K562 (cell line): ENCODE measurements at regions not wholly inside any gene's neighbourhood (a gene's known extent, or its start where the extent isn't known, plus 50 kb on each side); places are given as distances from the start of the nearest gene placed in this dataset.

Experiments used
- ATAC-seq: fragments of 200-7000 bp; cut with Tn5 transposase; 3 replicates; pipeline ENCODE4 v1.9.1; 2020; ENCODE audit warnings: moderate library complexity
- BruUV-seq: library from RNA; stranded (reverse); fragments of 400-500 nt; replicated peaks from 2 replicates; lab custom pipeline; 2021; lab: Mats Ljungman, UMichigan
- CTCF ChIA-PET: fragments of 300-600 bp; formaldehyde crosslinking; extraction: SDS; loops from one replicate; lab custom pipeline; 2021; ENCODE audit warnings: low intra/inter-chr PET ratio; lab: Yijun Ruan, JAX
- POLR2A ChIA-PET: fragments of 300-600, 350-650 bp; sonication (Branson Sonifier 250); formaldehyde crosslinking; extraction: SDS; loops from one replicate; lab custom pipeline; 2021; ENCODE audit warnings: antibody characterized with exemption, inconsistent platforms; lab: Yijun Ruan, JAX
- DNase-seq, 4 experiments: peaks; one replicate each; pipeline versions ENCODE4 v3.0.0 to v3.0.0-alpha.2; 2011 to 2018; ENCODE audit warnings: low spot score in 3 of 4, mixed read lengths in 3 of 4; ENCODE audit errors: extremely low read depth in 1 of 4
- FAIRE-seq: peaks from 2 replicates; lab custom pipeline; 2011; peaks lifted over from hg19 to GRCh38; lab: Jason Lieb, UNC
- H2AFZ ChIP-seq: 2 replicates; pipeline ENCODE4 v1.6.0; 2011; ENCODE audit warnings: low read depth, low read length, control low read depth, inconsistent platforms
- H3K27ac ChIP-seq: fragments of 200-600 bp; 3 replicates; pipeline ENCODE4 v1.8.0; 2011; ENCODE audit warnings: low read depth, mild to moderate bottlenecking, control low read depth, inconsistent platforms, low read length, moderate library complexity, mixed read lengths; ENCODE audit errors: extremely low read depth
- H3K27me3 ChIP-seq, 2 experiments: fragments of 300-600 bp in 1 of 2; 2 replicates in 1 of 2; 3 replicates in 1 of 2; pipeline versions ENCODE4 v1.6.0 to v1.8.0; 2011; ENCODE audit warnings: inconsistent platforms in 2 of 2, low read length in 2 of 2, mild to moderate bottlenecking in 1 of 2, mixed read lengths in 1 of 2, moderate library complexity in 1 of 2; ENCODE audit not compliant: control insufficient read depth in 2 of 2, insufficient read depth in 2 of 2
- H3K36me3 ChIP-seq: fragments of 300-600 bp; 3 replicates; pipeline ENCODE4 v1.8.0; 2011; ENCODE audit warnings: mild to moderate bottlenecking, low read length, inconsistent platforms; ENCODE audit not compliant: control insufficient read depth, insufficient read depth
- H3K4me1 ChIP-seq, 2 experiments: fragments of 200-600 bp in 1 of 2; replicated peaks in 1 of 2; 2 replicates in 1 of 2; 3 replicates in 1 of 2; pipeline versions ENCODE4 v1.5.1 to v1.8.0; 2011; ENCODE audit warnings: inconsistent platforms in 2 of 2, low read length in 2 of 2, mild to moderate bottlenecking in 1 of 2, mixed read lengths in 1 of 2, moderate library complexity in 1 of 2; ENCODE audit not compliant: control insufficient read depth in 2 of 2, insufficient read depth in 2 of 2
- H3K4me2 ChIP-seq: 2 replicates; pipeline ENCODE4 v1.6.1; 2011; ENCODE audit warnings: low read length, control low read depth, inconsistent platforms, mixed read lengths; ENCODE audit not compliant: insufficient read depth
- H3K4me3 ChIP-seq: fragments of 200-600 bp; sonication (generic), shearing (Covaris generic); 2 replicates; pipeline ENCODE4 v1.5.1; 2016; ENCODE audit warnings: control low read depth, inconsistent platforms
- H3K79me2 ChIP-seq: fragments of 200-600 bp; 3 replicates; pipeline ENCODE4 v1.8.0; 2011; ENCODE audit warnings: low read length, inconsistent platforms; ENCODE audit not compliant: control insufficient read depth, insufficient read depth
- H3K9ac ChIP-seq, 2 experiments: 2 replicates each; pipeline versions ENCODE4 v1.6.0 to v1.6.1; 2011; ENCODE audit warnings: low read depth in 2 of 2, low read length in 2 of 2, control low read depth in 1 of 2, inconsistent platforms in 1 of 2, mild to moderate bottlenecking in 1 of 2, mixed read lengths in 1 of 2; ENCODE audit not compliant: insufficient read depth in 1 of 2
- H3K9me1 ChIP-seq: one replicate; pipeline ENCODE4 v1.6.0; 2011; ENCODE audit warnings: inconsistent platforms, mild to moderate bottlenecking, low read length, moderate library complexity; ENCODE audit not compliant: control insufficient read depth, insufficient read depth
- H3K9me3 ChIP-seq: replicated peaks from 2 replicates; pipeline ENCODE4 v1.5.1; 2011; ENCODE audit warnings: low read depth, low read length, inconsistent platforms; ENCODE audit not compliant: control insufficient read depth, insufficient read depth
- H4K20me1 ChIP-seq: replicated peaks from 2 replicates; pipeline ENCODE4 v1.6.1; 2011; ENCODE audit warnings: low read length, inconsistent platforms, mixed read lengths; ENCODE audit not compliant: control insufficient read depth, insufficient read depth
- EWSR1 ChIP-seq: fragments of 450-650 bp; IDR thresholded peaks from 2 replicates; pipeline ENCODE4 v1.6.1; 2018; ENCODE audit warnings: borderline replicate concordance, mild to moderate bottlenecking, low read depth, moderate library complexity; ENCODE audit not compliant: partially characterized antibody
- KAT8 ChIP-seq: fragments of 450-650 bp; IDR thresholded peaks from 2 replicates; pipeline ENCODE4 v1.6.1; 2016; ENCODE audit warnings: low read depth, mild to moderate bottlenecking
- SPI1 ChIP-seq: IDR thresholded peaks from 2 replicates; pipeline ENCODE4 v1.6.1; 2011; ENCODE audit warnings: low read depth, low read length, control low read depth, borderline replicate concordance
- TARDBP ChIP-seq: fragments of 450-650 bp; IDR thresholded peaks from 2 replicates; pipeline ENCODE4 v1.6.1; 2016
- WGBS: fragments of 100-300 bp; shearing (Covaris generic); methylation state at CpG from one replicate; pipeline ENCODE4 v1.1.6; 2016; ENCODE audit warnings: low coverage, mixed read lengths; ENCODE audit not compliant: insufficient coverage; ENCODE audit errors: missing lambda C conversion rate; 5-methylcytosine and 5-hydroxymethylcytosine counted together
- in situ Hi-C: fragments of 300-500 bp; cut with MboI; formaldehyde crosslinking; loops from 4 replicates; pipeline ENCODE4 v1.15.0; 2018; ENCODE audit warnings: inconsistent platforms, mixed read lengths
- intact Hi-C: fragments of 100-400 bp; cut with micrococcal nuclease; formaldehyde crosslinking; loops from 2 replicates; pipeline ENCODE4 v1.14.2; 2022
- TF ChIP-seq, protein P1 (sequence below), 3 experiments: fragments of 200-800 bp in 1 of 3; sonication (Bioruptor generic) in 1 of 3; sonication (generic) in 1 of 3; formaldehyde crosslinking in 1 of 3; IDR thresholded peaks; 2 replicates each; pipeline versions ENCODE4 v1.6.1 to v1.8.0; 2016 to 2022; ENCODE audit warnings: mild to moderate bottlenecking in 2 of 3, missing compliant biosample characterization in 2 of 3, missing genetic modification characterization in 2 of 3, missing genetic modification reagents in 1 of 3
- TF ChIP-seq, protein P2 (sequence below): fragments of 450-650 bp; IDR thresholded peaks from 2 replicates; pipeline ENCODE4 v1.7.0; 2016; ENCODE audit warnings: borderline replicate concordance
- TF ChIP-seq, protein P3 (sequence below): fragments of 200-800 bp; sonication (Bioruptor generic); IDR thresholded peaks from 2 replicates; pipeline ENCODE4 v1.6.1; 2016; ENCODE audit warnings: missing genetic modification characterization, missing compliant biosample characterization

DNA sequence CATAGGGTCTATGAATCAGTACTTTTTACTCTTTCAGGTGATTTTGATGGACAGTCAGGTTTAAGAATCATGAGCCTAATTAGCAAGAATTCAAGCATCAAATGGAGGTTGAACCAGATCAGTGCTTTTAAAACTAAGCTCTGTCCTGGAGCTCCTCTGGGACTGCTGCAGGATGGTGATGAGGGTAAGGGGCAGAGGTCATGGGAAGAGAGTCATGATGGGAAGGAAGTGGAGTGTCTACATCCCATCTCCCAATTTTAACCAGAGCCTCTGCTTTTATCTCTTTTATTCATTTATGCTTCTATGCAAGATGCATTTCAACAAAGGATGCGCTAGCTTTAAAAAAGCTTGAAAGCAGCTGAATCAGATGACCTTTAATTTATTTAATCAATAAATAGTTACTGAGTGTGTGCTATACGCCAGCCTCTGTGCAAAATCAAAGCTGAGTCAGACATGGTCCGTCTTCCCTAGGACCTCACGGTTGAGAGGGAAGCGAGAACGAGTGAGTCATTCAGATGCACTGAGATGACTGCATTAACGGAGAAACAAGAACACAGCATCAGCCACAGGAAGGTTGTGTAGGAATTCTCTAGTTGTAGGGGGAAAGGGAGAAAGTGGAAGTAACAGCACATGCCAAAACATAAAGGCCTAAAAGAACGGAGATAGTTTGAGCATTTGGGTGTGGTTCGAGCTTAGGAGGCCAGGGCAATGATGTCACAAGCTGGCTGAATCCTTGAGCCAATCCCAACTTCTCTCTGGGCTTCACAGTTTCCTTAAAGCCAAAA lies 441.6 kb upstream of the BRINP1 start (continued):
- TF ChIP-seq, protein P1, sequence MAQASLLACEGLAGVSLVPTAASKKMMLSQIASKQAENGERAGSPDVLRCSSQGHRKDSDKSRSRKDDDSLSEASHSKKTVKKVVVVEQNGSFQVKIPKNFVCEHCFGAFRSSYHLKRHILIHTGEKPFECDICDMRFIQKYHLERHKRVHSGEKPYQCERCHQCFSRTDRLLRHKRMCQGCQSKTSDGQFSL (CRISPR knock-in tag; IDR thresholded peaks at IDR 0.05), result no peak
- TF ChIP-seq, protein P1 (tag; IDR thresholded peaks at IDR 0.05), result no peak
- TF ChIP-seq, all 486 proteins: peak for 0

DNA sequence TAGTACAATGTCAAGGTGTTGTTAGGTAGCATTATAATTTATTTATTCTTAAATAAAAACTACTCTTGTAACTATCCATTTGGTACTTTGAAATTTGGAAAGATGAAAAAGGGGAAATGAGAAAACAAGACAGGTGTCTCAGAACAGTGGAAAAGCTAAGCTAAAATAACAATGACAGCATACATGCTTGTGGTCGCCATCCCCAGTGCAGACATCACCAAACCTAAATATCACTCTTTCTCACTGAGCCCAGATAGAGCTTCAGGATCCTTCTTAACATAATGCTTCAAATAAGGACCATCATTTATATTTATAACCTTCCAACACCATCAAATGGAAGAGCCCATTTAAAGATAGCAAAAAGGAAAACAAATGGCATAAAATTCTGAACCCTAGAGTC lies 434.4 kb upstream of the BRINP1 start:
- ChIA-PET CTCF (no interaction called here), POLR2A (no interaction called here)
- intact Hi-C loops, result no loop called here
- no peaks in the 10 kb centered on the region for H3K9me1 ChIP-seq
- ATAC-seq (no peak), DNase-seq (no peak), FAIRE-seq (no peak)
- no peaks in the 10 kb centered on the region for H3K79me2 ChIP-seq
- H3K9ac ChIP-seq, result no peak overlapping the region
- no peak overlapping the region for H2AFZ ChIP-seq
- no peaks in the 10 kb centered on the region for H4K20me1 ChIP-seq
- WGBS, result 0% methylated on average over 1 of the region's 1 CpG
- no peaks in the 10 kb centered on the region for H3K36me3 ChIP-seq
- no peak overlapping the region for H3K4me3 ChIP-seq
- no peak for TF ChIP-seq TARDBP
- TF ChIP-seq SPI1, result no peak
- TF ChIP-seq, protein P2, sequence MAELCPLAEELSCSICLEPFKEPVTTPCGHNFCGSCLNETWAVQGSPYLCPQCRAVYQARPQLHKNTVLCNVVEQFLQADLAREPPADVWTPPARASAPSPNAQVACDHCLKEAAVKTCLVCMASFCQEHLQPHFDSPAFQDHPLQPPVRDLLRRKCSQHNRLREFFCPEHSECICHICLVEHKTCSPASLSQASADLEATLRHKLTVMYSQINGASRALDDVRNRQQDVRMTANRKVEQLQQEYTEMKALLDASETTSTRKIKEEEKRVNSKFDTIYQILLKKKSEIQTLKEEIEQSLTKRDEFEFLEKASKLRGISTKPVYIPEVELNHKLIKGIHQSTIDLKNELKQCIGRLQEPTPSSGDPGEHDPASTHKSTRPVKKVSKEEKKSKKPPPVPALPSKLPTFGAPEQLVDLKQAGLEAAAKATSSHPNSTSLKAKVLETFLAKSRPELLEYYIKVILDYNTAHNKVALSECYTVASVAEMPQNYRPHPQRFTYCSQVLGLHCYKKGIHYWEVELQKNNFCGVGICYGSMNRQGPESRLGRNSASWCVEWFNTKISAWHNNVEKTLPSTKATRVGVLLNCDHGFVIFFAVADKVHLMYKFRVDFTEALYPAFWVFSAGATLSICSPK, result no peak
- TF ChIP-seq, protein P3, sequence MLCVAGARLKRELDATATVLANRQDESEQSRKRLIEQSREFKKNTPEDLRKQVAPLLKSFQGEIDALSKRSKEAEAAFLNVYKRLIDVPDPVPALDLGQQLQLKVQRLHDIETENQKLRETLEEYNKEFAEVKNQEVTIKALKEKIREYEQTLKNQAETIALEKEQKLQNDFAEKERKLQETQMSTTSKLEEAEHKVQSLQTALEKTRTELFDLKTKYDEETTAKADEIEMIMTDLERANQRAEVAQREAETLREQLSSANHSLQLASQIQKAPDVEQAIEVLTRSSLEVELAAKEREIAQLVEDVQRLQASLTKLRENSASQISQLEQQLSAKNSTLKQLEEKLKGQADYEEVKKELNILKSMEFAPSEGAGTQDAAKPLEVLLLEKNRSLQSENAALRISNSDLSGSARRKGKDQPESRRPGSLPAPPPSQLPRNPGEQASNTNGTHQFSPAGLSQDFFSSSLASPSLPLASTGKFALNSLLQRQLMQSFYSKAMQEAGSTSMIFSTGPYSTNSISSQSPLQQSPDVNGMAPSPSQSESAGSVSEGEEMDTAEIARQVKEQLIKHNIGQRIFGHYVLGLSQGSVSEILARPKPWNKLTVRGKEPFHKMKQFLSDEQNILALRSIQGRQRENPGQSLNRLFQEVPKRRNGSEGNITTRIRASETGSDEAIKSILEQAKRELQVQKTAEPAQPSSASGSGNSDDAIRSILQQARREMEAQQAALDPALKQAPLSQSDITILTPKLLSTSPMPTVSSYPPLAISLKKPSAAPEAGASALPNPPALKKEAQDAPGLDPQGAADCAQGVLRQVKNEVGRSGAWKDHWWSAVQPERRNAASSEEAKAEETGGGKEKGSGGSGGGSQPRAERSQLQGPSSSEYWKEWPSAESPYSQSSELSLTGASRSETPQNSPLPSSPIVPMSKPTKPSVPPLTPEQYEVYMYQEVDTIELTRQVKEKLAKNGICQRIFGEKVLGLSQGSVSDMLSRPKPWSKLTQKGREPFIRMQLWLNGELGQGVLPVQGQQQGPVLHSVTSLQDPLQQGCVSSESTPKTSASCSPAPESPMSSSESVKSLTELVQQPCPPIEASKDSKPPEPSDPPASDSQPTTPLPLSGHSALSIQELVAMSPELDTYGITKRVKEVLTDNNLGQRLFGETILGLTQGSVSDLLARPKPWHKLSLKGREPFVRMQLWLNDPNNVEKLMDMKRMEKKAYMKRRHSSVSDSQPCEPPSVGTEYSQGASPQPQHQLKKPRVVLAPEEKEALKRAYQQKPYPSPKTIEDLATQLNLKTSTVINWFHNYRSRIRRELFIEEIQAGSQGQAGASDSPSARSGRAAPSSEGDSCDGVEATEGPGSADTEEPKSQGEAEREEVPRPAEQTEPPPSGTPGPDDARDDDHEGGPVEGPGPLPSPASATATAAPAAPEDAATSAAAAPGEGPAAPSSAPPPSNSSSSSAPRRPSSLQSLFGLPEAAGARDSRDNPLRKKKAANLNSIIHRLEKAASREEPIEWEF (CRISPR knock-in tag), result no peak
- TF ChIP-seq EWSR1, result no peak
- TF ChIP-seq KAT8, result no peak
- no peak overlapping the region for H3K4me2 ChIP-seq
- no peaks in the 10 kb centered on the region for H3K27me3 ChIP-seq
- in situ Hi-C loops, result no loop called here
- no TSS peak for BruUV-seq
- H3K4me1 ChIP-seq, result no peaks in the 10 kb centered on the region
- no peaks in the 10 kb centered on the region for H3K9me3 ChIP-seq
- no peak overlapping the region for H3K27ac ChIP-seq
